Erythroblast (primary cell): ENCODE measurements at regions not wholly inside any gene's neighbourhood (a gene's known extent, or its start where the extent isn't known, plus 50 kb on each side); places are given as distances from the start of the nearest gene placed in this dataset.

Source experiments
- GATA1 ChIP-seq: IDR thresholded peaks from 2 replicates; pipeline ENCODE4 v1.6.1; 2011; ENCODE audit warnings: low read depth, mild to moderate bottlenecking, control low read depth, low read length, moderate library complexity
- POLR2A ChIP-seq: IDR thresholded peaks from 2 replicates; pipeline ENCODE4 v1.6.1; 2011; ENCODE audit warnings: mild to moderate bottlenecking, low read length

GRCh38 chr6:105485456-105485855 is 82.6 kb upstream of the PREP start:
- TF ChIP-seq POLR2A, result no peak
- TF ChIP-seq GATA1, result no peak
